H1 (cell line): ENCODE measurements at regions not wholly inside any gene's neighbourhood (a gene's known extent, or its start where the extent isn't known, plus 50 kb on each side); places are given as distances from the start of the nearest gene placed in this dataset.
A peak's percentile ranks its signal among the peaks of the same experiment; 100 is the strongest.

Experiments
- CTCF ChIA-PET: fragments of 300-600 bp; sonication (Branson Sonifier 250); formaldehyde crosslinking; loops from one replicate; lab custom pipeline; 2021; ENCODE audit not compliant: partially characterized antibody; lab: Charles Lee
- POLR2A ChIA-PET: fragments of 300-600 bp; sonication (Branson Sonifier 250); formaldehyde crosslinking; loops from one replicate; lab custom pipeline; 2021; ENCODE audit warnings: inconsistent platforms; ENCODE audit not compliant: partially characterized antibody; lab: Charles Lee
- DNase-seq, 2 experiments: peaks; one replicate each; pipeline versions ENCODE4 v3.0.0 to v3.0.0-alpha.2; 2010 to 2022; ENCODE audit warnings: low spot score in 2 of 2, low read depth in 1 of 2, mixed read lengths in 1 of 2
- FAIRE-seq: peaks from 2 replicates; lab custom pipeline; 2011; peaks lifted over from hg19 to GRCh38; lab: Jason Lieb, UNC
- H2AFZ ChIP-seq: 2 replicates; pipeline ENCODE4 v1.8.1; 2012; ENCODE audit warnings: low read length, inconsistent platforms
- H2AK5ac ChIP-seq: 2 replicates; pipeline ENCODE4 v1.6.1; 2013; ENCODE audit warnings: low read depth, low read length
- H2BK120ac ChIP-seq: replicated peaks from 2 replicates; pipeline ENCODE3; 2013; ENCODE audit warnings: low read depth, low read length, inconsistent platforms
- H2BK12ac ChIP-seq: 2 replicates; pipeline ENCODE4 v1.6.1; 2013; ENCODE audit warnings: low read depth, low read length
- H2BK15ac ChIP-seq: 2 replicates; pipeline ENCODE4 v1.6.1; 2013; ENCODE audit warnings: low read length
- H2BK20ac ChIP-seq: 2 replicates; pipeline ENCODE4 v1.6.1; 2013; ENCODE audit warnings: low read length
- H2BK5ac ChIP-seq: 2 replicates; pipeline ENCODE4 v1.6.1; 2013; ENCODE audit warnings: low read depth, low read length
- H3K14ac ChIP-seq: 2 replicates; pipeline ENCODE4 v1.6.1; 2013; ENCODE audit warnings: inconsistent platforms; ENCODE audit not compliant: insufficient read length
- H3K18ac ChIP-seq: 2 replicates; pipeline ENCODE4 v1.6.1; 2013; ENCODE audit warnings: low read length; ENCODE audit errors: extremely low read depth
- H3K23ac ChIP-seq: 2 replicates; pipeline ENCODE4 v1.6.1; 2013; ENCODE audit warnings: inconsistent platforms; ENCODE audit not compliant: insufficient read length
- H3K23me2 ChIP-seq: 2 replicates; pipeline ENCODE4 v1.6.1; 2013; ENCODE audit warnings: low read depth, low read length
- H3K27ac ChIP-seq: 2 replicates; pipeline ENCODE4 v1.6.1; 2011; ENCODE audit warnings: low read depth, low read length, inconsistent platforms
- H3K27me3 ChIP-seq, 4 experiments: replicated peaks in 1 of 4; 1 replicate in 1 of 4; 2 replicates in 3 of 4; pipeline versions ENCODE4 v1.6.1 to v1.8.1; 2011 to 2013; ENCODE audit warnings: low read length in 3 of 4, mild to moderate bottlenecking in 3 of 4, inconsistent platforms in 2 of 4, mixed read lengths in 2 of 4, moderate library complexity in 1 of 4; ENCODE audit not compliant: control insufficient read depth in 3 of 4, insufficient read depth in 3 of 4; ENCODE audit errors: extremely low read depth in 1 of 4
- H3K36me3 ChIP-seq, 4 experiments: 2 replicates each; pipeline versions ENCODE4 v1.6.1 to v1.8.1; 2011 to 2013; ENCODE audit warnings: mild to moderate bottlenecking in 4 of 4, low read length in 3 of 4, moderate library complexity in 2 of 4, control low read depth in 1 of 4, inconsistent platforms in 1 of 4; ENCODE audit not compliant: insufficient read depth in 4 of 4, control insufficient read depth in 2 of 4
- H3K4ac ChIP-seq: replicated peaks from 2 replicates; pipeline ENCODE3; 2013; ENCODE audit warnings: low read length, low read depth, mixed read lengths, inconsistent platforms; ENCODE audit not compliant: insufficient read length
- H3K4me1 ChIP-seq, 4 experiments: replicated peaks in 1 of 4; 1 replicate in 1 of 4; 2 replicates in 3 of 4; pipeline versions ENCODE4 v1.6.1 to v1.8.1; 2011 to 2013; ENCODE audit warnings: low read length in 3 of 4, inconsistent platforms in 2 of 4, mixed read lengths in 1 of 4; ENCODE audit not compliant: insufficient read depth in 4 of 4, control insufficient read depth in 3 of 4
- H3K4me2 ChIP-seq, 2 experiments: 2 replicates each; pipeline versions ENCODE4 v1.6.1 to v1.8.1; 2011 to 2013; ENCODE audit warnings: low read depth in 2 of 2, low read length in 2 of 2, control low read depth in 1 of 2, inconsistent platforms in 1 of 2, mild to moderate bottlenecking in 1 of 2; ENCODE audit not compliant: insufficient read depth in 1 of 2
- H3K4me3 ChIP-seq, 4 experiments: fragments of 200-600, 300-600 bp in 1 of 4; sonication (generic), shearing (Covaris generic), sonication (Bioruptor Twin) in 1 of 4; 2 replicates each; pipeline versions ENCODE4 v1.5.1 to v1.8.1; 2011 to 2016; ENCODE audit warnings: low read length in 4 of 4, low read depth in 3 of 4, control low read depth in 2 of 4, inconsistent platforms in 2 of 4, mild to moderate bottlenecking in 2 of 4, mixed read lengths in 1 of 4, moderate library complexity in 1 of 4; ENCODE audit not compliant: insufficient read depth in 2 of 4; ENCODE audit errors: extremely low read depth in 1 of 4
- H3K56ac ChIP-seq: replicated peaks from 2 replicates; pipeline ENCODE3; 2013; ENCODE audit warnings: low read depth, mild to moderate bottlenecking, mixed read lengths, low read length, inconsistent platforms; ENCODE audit not compliant: insufficient read length
- H3K79me1 ChIP-seq: 2 replicates; pipeline ENCODE4 v1.6.1; 2013; ENCODE audit warnings: low read depth, low read length, control low read depth
- H3K79me2 ChIP-seq, 2 experiments: 2 replicates each; pipeline versions ENCODE4 v1.6.1 to v1.8.1; 2012 to 2013; ENCODE audit warnings: low read length in 2 of 2, mild to moderate bottlenecking in 2 of 2, inconsistent platforms in 1 of 2; ENCODE audit not compliant: insufficient read depth in 2 of 2, control insufficient read depth in 1 of 2
- H3K9ac ChIP-seq, 4 experiments: replicated peaks in 1 of 4; 1 replicate in 1 of 4; 2 replicates in 3 of 4; pipeline versions ENCODE4 v1.6.1 to v1.8.1; 2011 to 2013; ENCODE audit warnings: low read depth in 3 of 4, low read length in 3 of 4, control low read depth in 2 of 4, mild to moderate bottlenecking in 2 of 4, moderate library complexity in 2 of 4, inconsistent platforms in 1 of 4; ENCODE audit errors: extremely low read depth in 1 of 4
- H3K9me3 ChIP-seq, 2 experiments: 2 replicates each; pipeline versions ENCODE4 v1.6.1 to v1.8.1; 2012 to 2013; ENCODE audit warnings: mild to moderate bottlenecking in 2 of 2, moderate library complexity in 2 of 2, control low read depth in 1 of 2, inconsistent platforms in 1 of 2, low read depth in 1 of 2, low read length in 1 of 2, mixed read lengths in 1 of 2; ENCODE audit not compliant: insufficient read depth in 2 of 2
- H4K20me1 ChIP-seq, 2 experiments: replicated peaks in 1 of 2; 2 replicates each; pipeline versions ENCODE3 to v1.8.1; 2011 to 2013; ENCODE audit warnings: inconsistent platforms in 2 of 2, low read length in 2 of 2, mild to moderate bottlenecking in 1 of 2; ENCODE audit not compliant: insufficient read depth in 2 of 2, control insufficient read depth in 1 of 2
- H4K5ac ChIP-seq: 2 replicates; pipeline ENCODE4 v1.6.1; 2013; ENCODE audit warnings: low read length, low read depth, mixed read lengths, inconsistent platforms; ENCODE audit not compliant: insufficient read length
- H4K8ac ChIP-seq: 2 replicates; pipeline ENCODE4 v1.8.0; 2013; ENCODE audit warnings: mild to moderate bottlenecking, moderate library complexity, low read length, inconsistent platforms; ENCODE audit not compliant: insufficient read depth; ENCODE audit errors: extremely low read depth
- H4K91ac ChIP-seq: replicated peaks from 2 replicates; pipeline ENCODE3; 2013; ENCODE audit warnings: low read length, mixed read lengths, inconsistent platforms; ENCODE audit not compliant: insufficient read length
- CEBPB ChIP-seq: IDR thresholded peaks from 2 replicates; pipeline ENCODE4 v1.6.1; 2012; ENCODE audit warnings: low read depth, low read length
- GTF2F1 ChIP-seq: IDR thresholded peaks from 2 replicates; pipeline ENCODE4 v1.6.1; 2012; ENCODE audit warnings: low read depth, low read length, improper control_type of control experiment, borderline replicate concordance
- JUND ChIP-seq: IDR thresholded peaks from 2 replicates; pipeline ENCODE4 v1.6.1; 2011; ENCODE audit warnings: mild to moderate bottlenecking, improper control_type of control experiment, low read length
- KDM1A ChIP-seq: fragments of 200-600, 300-600 bp; sonication (generic); IDR thresholded peaks from 2 replicates; pipeline ENCODE4 v1.7.1; 2016; ENCODE audit warnings: mild to moderate bottlenecking, low read length, borderline replicate concordance
- NANOG ChIP-seq: IDR thresholded peaks from 2 replicates; pipeline ENCODE4 v1.6.1; 2011; ENCODE audit warnings: low read length, low read depth, mild to moderate bottlenecking, inconsistent platforms; ENCODE audit not compliant: insufficient read depth, poor library complexity, severe bottlenecking
- RBBP5 ChIP-seq: IDR thresholded peaks from 2 replicates; pipeline ENCODE4 v1.7.1; 2012; ENCODE audit warnings: low read depth, mild to moderate bottlenecking, inconsistent platforms, low read length, moderate library complexity, borderline replicate concordance
- RXRA ChIP-seq: IDR thresholded peaks from 2 replicates; pipeline ENCODE4 v1.6.1; 2011; ENCODE audit warnings: low read depth, mild to moderate bottlenecking, low read length, moderate library complexity; ENCODE audit not compliant: insufficient read depth
- SP1 ChIP-seq: IDR thresholded peaks from 2 replicates; pipeline ENCODE4 v1.6.1; 2011; ENCODE audit warnings: low read depth, low read length
- SP4 ChIP-seq: IDR thresholded peaks from 2 replicates; pipeline ENCODE4 v1.6.1; 2012; ENCODE audit warnings: low read length, inconsistent platforms
- TCF12 ChIP-seq: IDR thresholded peaks from 2 replicates; pipeline ENCODE4 v1.6.1; 2011; ENCODE audit warnings: low read depth, mild to moderate bottlenecking, low read length
- YY1 ChIP-seq: IDR thresholded peaks from 2 replicates; pipeline ENCODE4 v1.6.1; 2011; ENCODE audit warnings: low read depth, mild to moderate bottlenecking, low read length
- WGBS, 2 experiments: shearing (Covaris generic) in 1 of 2; methylation state at CpG; one replicate each; pipeline versions ENCODE4 v1.1.6 to v1.1.7; 2013 to 2015; ENCODE audit warnings: low lambda C conversion rate in 2 of 2, mixed read lengths in 2 of 2, inconsistent platforms in 1 of 2, low coverage in 1 of 2, missing lambda C conversion rate in 1 of 2; ENCODE audit not compliant: insufficient replicate concordance in 2 of 2, insufficient coverage in 1 of 2, insufficient read length in 1 of 2; ENCODE audit errors: extremely low coverage in 1 of 2, missing lambda C conversion rate in 1 of 2; 5-methylcytosine and 5-hydroxymethylcytosine counted together
- TF ChIP-seq, protein P1 (sequence below), 3 experiments: IDR thresholded peaks; 1 replicate in 2 of 3; 2 replicates in 1 of 3; pipeline versions ENCODE4 v1.5.1 to v1.6.1; 2011; ENCODE audit warnings: low read length in 3 of 3, mild to moderate bottlenecking in 3 of 3, inconsistent platforms in 2 of 3, low read depth in 1 of 3, moderate library complexity in 1 of 3; ENCODE audit not compliant: insufficient read depth in 1 of 3; ENCODE audit errors: control extremely low read depth in 1 of 3

DNA sequence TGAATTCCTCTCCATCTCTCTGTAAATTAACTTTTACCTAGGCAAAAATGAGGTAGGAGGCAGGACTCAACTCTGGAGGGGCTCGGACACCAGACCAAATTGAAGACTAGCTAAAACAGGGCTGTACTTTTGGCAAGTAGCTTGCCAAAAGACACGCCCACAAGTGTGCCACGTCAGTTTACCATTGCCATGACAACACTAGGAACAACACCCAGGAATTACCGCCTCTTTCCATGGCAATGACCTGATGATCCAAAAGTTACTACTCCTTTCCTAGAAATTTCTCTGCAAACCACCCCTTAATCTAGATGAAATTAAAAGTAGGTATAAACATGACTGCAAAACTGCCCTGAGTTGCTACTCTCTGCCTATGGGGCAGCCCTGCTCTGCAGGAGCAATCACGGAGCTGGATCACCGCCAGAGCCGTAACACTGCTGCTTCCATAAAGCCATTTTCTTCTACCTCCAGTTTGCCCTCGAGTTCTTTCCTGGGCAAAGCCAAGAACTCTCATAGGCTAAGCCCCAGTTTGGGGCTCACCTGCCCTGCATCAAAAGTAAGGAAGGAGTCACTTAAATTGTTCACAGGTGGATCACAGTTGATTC is 66.0 kb upstream of the FAM136A start:
- Histone ChIP-seq H3K4ac (no peak overlapping the region), H3K9me3 (no peaks in the 10 kb centered on the region), H2AFZ (no peak overlapping the region), H3K27me3 (peaks cover 0 to 2% (median 0%) of the 10 kb centered on the region in 4 experiments; a peak in 2 of 7 replicates), H4K20me1 (no peaks in the 10 kb centered on the region), H3K9ac (no peak overlapping the region; a peak in 2 of 7 replicates), H2BK20ac (no peak overlapping the region), H2AK5ac (no peak overlapping the region), H3K4me2 (no peak overlapping the region), H3K79me2 (no peaks in the 10 kb centered on the region), H3K79me1 (no peaks in the 10 kb centered on the region), H2BK12ac (no peak overlapping the region), H2BK5ac (no peak overlapping the region), H3K18ac (no peak overlapping the region), H4K5ac (no peak overlapping the region), H4K91ac (no peak overlapping the region), H3K23ac (no peak overlapping the region), H3K36me3 (no peaks in the 10 kb centered on the region), H3K4me3 (no peak overlapping the region), H3K23me2 (peaks cover 3% of the 10 kb centered on the region; the same call in 1 of the 2 replicates), H4K8ac (no peak overlapping the region), H3K27ac (no peak overlapping the region), H3K56ac (no peak overlapping the region), H2BK15ac (no peak overlapping the region), H2BK120ac (no peak overlapping the region), H3K4me1 (no peaks in the 10 kb centered on the region), H3K14ac (no peak overlapping the region)
- DNase-seq, result peak in 1 of 2 experiments; percentile 52
- ChIA-PET POLR2A (no interaction called here), CTCF (interaction anchor here (0.8 to 2.5 kb wide), 3 partner anchors 130 to 277 kb away, joined by 3 to 9 read pairs (median 4); no protein-coding TSS in a partner anchor)
- WGBS, 2 experiments, result 75% methylated on average over 8 of the region's 8 CpGs; no CpG with 5 or more reads in 1 of the 2 experiments
- FAIRE-seq, result no peak
- TF ChIP-seq SP4 (no peak), SP1 (no peak), GTF2F1 (no peak), CEBPB (no peak), KDM1A (no peak), YY1 (no peak), JUND (no peak), RXRA (no peak), TCF12 (no peak), NANOG (no peak), RBBP5 (no peak)
- TF ChIP-seq, protein P1, sequence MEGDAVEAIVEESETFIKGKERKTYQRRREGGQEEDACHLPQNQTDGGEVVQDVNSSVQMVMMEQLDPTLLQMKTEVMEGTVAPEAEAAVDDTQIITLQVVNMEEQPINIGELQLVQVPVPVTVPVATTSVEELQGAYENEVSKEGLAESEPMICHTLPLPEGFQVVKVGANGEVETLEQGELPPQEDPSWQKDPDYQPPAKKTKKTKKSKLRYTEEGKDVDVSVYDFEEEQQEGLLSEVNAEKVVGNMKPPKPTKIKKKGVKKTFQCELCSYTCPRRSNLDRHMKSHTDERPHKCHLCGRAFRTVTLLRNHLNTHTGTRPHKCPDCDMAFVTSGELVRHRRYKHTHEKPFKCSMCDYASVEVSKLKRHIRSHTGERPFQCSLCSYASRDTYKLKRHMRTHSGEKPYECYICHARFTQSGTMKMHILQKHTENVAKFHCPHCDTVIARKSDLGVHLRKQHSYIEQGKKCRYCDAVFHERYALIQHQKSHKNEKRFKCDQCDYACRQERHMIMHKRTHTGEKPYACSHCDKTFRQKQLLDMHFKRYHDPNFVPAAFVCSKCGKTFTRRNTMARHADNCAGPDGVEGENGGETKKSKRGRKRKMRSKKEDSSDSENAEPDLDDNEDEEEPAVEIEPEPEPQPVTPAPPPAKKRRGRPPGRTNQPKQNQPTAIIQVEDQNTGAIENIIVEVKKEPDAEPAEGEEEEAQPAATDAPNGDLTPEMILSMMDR (IDR thresholded peaks at IDR 0.05; ENCODE audit: control extremely low read depth in 1 of 3, insufficient read depth in 1 of 3, low read depth in 1 of 3, low read length in 3 of 3), result no peak
